NCI-H187 (cell line): ENCODE measurements at regions not wholly inside any gene's neighbourhood (a gene's known extent, or its start where the extent isn't known, plus 50 kb on each side); places are given as distances from the start of the nearest gene placed in this dataset.
A peak's percentile ranks its signal among the peaks of the same experiment; 100 is the strongest.

Source experiments
- DNase-seq, 2 experiments: peaks; one replicate each; lab custom pipeline; 2025; lab: John Stamatoyannopoulos, UW

DNA sequence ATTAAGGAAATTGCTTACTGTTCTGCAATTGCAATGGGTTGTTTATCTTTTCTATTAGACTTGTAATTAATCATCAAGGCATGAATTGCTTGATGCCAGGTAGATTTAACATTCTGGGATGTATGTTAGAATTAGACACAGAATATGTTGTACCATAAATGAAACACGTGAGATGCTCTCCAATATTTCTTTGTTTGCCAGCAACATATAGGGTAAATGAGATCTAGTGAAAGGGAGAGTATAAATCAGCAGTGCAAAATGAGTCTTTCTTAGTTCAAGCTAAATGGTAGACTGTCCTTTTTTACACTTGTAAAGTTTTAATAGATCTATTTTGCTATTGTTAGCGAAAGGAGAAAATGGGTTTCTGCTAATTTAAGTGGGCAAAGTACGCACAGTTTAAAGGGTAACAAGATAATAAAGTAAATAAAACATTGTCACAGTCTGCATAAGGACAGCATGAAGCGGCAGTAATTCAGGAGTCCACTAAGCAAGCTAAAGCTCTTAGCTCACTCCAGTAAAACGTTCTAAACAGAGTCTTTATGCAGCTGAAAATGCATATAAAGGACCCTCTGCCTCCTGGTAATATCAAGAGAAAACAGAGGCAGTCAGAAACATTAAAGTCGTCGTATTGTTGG is 1137.1 kb downstream of the OLFM4 start:
- DNase-seq: no peak

DNA sequence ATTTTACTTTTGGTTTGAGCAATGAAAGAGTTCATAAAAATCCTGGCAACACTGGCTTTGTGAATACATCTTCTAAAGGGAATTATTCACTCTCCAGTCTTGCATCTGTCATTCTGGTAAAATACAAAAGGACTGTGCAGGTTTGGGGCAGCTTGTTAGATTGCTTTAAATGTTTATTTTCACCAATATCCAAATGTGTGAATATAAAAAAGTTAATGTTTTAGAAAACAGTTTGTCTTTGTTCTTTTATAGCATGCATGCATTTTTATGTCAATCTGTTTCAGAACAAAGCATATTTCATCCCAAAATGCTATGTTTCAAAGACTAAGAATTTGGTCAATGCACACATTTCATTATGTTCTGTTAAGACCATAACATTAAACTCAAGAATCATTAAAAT is 1145.4 kb downstream of the OLFM4 start:
- no peak for DNase-seq

DNA sequence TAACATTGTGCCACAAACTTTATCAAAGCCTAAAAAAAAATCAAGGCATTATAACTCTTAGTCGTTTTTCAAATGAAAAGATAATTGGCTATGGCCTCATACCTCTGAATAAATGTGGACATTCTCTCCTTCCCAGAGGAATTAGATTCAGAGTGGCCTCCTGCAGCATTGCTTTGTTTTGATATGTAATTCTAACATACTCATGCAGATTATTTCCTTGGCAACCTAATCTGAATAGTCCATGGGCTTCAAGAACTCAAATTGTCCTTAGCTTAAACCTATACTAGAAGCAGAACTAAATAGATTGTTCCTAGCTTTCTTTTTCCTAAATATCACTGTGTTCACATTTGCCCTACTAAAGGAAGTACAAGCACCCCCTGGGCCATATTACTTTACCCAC is 1146.9 kb downstream of the OLFM4 start:
- no peak for DNase-seq

DNA sequence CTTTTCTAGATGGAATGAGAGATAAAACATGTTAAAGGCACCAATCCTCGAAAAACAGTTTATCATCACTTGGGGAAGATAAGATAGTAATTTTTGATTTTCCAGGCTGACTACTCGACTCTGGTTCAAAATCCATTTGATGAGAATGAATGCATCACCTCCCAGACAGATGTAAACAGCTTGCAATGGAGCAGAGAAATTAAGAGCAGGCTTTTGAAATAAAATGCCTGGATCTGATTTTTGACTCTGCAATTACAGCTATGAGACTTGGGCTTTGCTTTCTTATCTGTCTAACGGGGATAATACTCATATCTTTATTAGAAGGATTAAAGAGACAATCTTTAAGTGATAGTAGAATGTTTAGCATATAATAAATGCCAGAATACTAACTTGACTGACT is 1148.9 kb downstream of the OLFM4 start:
- DNase-seq: no peak

DNA sequence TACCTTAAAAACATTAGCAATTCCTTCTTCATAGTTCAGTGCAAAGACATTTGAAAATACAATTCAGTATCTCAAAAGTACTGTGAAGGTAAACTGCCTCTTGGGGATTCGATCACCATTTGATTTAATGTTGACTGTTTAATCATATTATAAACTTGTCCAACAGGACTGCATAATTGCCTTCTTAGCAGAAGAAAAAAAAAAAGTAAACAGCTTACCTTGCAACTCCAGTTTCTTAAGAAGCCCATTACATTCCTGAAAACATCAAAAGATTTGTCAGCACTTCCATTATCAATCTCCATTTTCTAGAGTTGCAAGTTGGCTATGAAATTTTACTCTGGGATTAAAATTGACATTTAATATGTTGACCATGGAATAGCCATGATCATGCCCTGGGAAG is 1154.6 kb downstream of the OLFM4 start:
- no peak for DNase-seq

DNA sequence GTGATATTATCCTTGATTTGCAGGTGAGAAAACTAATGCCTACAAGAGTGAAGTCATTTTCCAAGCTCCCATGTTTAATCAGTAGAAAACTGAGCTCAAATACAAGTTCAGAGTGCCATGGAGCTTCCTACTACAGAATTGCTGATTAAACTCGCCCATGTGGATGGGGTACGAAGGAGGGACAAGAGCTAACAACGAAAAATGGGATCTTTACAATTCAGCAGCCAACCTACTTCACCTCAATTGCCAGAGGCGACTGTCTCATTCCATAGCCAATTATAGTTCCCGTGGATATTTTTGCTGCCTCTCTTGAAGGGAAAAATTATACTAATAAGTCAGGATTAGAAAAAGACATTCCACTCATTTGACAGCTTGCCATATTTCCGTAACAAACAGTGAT is 1155.1 kb downstream of the OLFM4 start:
- DNase-seq: no peak

DNA sequence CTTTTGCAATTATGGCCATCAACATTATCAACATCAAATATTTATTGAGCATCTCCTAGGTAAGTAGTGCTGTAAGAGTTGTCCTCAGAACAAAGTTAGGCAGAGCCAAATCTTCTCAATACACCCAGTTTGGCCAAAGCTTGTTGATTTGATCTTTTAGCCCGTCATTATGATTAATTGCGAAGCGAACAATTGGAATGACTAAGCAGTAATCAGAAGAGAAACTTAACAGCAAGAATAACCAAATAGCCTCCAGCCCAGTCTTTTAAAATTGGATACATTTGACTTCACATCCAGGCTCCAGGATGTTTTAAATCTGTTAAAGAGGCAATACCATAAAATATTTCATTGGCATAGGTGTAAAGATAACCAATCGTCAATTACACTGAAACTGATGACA is 1156.0 kb downstream of the OLFM4 start:
- DNase-seq: no peak

DNA sequence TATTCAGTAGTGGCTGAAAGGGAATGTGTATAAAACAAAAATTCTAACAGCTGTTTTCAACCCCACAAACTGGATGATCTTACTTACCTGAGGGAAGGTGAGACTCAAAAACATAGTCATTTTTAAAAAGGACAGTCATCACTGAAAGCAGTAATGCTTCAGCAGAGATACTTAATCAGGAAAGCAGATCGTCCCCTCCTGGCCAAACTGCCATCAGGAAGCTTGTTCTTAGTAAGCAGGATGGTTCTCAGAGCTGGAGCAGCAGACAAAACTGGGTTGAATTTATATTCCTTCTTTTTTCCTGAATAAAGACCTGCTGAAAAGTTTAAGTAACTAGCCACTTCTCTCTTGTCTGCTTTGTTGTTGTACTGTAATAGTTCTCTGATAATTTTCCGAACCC is 1156.5 kb downstream of the OLFM4 start:
- no peak for DNase-seq

DNA sequence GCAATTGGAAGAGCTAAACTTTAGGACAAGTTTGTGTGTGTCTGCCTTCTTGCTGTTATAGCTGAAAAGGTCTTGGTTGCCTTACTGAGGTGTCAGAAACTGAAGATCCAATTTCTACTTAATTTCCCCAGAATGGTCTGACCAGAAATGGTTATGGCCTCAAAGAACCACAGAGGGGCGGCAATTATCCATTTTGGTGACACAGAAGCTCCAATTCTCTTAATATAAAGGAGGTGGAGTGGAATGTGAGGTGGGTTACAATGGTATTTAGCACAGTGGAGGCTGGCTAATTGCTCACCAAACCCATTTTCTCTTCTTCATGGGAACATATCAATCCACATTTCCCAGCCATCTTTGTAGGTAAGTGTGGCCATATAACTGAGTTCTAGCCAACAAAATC is 1157.2 kb downstream of the OLFM4 start:
- DNase-seq: no peak

DNA sequence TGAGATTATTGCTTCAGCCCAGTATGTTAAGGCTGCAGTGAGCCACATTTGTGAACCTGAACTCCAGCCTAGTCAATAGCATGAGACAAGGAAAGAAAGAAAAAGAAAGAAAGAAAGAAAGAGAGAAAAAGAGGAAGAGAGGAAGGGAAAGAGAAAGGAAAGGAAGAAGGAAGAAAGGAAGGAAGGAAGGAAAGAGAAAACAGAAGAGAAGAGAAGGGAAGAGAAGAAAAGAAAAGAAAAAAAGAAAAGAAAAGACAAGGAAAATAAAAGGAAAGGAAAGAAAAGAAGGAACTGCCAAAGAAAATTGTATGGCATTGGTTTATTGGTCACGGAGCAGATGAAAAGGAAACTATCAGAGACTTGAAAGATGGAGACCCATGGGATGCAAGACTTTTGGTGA is 1158.8 kb downstream of the OLFM4 start:
- no peak for DNase-seq

DNA sequence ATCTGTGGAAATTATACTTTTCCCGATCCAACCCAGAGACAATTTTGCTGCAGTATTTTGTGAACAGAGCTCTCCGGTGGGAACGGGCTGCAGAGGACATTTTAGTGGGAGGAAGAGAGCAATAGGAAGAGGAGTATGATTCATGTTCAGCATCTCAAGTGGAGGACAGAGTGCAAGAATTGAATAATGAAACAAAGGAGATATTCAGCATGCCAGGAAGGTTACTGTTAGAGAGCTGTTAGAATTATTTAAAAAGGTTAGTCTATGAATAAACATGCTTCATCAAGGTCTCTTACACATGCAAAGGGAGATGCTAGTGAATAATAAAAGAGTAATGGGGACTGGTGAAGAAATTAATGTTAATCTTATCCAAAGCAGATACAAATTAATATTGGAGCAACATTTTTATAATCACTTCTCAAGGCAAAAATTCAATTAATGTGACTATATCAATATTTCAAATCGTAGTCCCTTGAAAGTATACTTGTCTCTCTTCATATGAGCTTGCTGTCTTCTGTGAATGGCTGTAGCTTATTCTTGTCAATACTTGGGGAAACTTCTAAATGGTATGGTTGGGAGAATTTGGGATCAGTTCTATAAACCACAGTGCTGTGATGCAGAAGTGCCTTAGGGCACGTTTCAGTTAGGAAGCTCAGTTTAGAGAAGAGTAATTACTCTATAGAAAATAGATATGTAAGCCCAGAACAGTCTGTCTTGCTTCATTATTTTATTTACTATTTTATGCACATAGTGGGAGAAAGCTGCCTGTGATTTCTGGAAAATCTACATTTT is 1165.8 kb downstream of the OLFM4 start:
- DNase-seq: no peak

DNA sequence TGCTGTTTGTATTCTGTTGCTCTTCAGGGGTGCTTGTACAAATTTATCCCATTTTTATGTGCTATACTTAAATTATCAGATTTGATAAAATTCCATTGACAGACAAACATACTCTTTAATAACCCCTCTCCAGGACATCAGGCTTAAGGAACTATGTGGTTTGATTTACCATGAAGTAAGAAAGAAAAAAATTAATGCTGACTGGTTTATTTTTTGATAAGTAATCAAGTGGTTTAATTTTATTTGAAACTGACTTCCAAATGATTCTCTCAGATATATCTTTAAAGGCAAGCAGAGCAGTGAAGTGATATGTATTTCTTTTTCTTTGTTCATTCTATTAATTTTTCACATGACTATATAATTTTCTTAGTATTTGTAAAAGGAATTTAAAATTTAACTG is 1168.1 kb downstream of the OLFM4 start:
- no peak for DNase-seq

DNA sequence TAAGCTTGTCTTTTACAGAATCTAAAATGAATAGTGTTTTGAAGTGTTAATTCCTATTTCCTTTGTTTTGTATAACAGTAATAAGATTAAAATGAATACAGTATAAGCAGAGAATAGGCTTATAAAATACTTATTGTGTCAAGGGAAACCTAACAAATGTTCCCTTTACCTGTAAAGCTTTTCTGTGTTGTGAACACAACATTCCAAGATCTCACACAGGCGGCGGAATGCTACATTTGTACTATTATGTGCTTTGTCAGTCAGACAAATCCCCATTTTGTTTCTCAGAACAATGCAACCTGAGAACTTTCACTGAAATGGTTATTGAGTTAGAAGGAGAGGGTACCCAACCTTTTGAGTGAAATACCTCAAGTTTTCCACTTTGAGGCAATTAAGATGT is 1170.3 kb downstream of the OLFM4 start:
- DNase-seq: no peak

DNA sequence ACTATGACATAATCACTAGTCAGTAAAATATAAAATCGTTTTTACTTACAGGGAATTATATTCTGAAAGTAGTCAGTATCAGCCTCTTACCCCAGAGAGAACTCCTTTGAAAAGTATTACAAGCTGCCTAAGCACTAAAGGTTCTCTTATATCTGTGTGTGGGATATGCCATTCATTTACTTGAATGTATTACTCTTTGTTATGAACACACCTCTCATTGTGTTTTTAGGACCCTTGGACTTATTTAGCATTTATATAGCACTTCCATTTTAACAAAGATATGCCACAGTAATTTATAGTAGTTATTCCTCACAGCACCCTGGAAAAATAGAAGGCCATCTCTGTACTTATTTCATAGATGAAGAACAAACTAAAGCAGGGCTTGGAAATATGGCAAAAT is 1178.0 kb downstream of the OLFM4 start:
- no peak for DNase-seq

DNA sequence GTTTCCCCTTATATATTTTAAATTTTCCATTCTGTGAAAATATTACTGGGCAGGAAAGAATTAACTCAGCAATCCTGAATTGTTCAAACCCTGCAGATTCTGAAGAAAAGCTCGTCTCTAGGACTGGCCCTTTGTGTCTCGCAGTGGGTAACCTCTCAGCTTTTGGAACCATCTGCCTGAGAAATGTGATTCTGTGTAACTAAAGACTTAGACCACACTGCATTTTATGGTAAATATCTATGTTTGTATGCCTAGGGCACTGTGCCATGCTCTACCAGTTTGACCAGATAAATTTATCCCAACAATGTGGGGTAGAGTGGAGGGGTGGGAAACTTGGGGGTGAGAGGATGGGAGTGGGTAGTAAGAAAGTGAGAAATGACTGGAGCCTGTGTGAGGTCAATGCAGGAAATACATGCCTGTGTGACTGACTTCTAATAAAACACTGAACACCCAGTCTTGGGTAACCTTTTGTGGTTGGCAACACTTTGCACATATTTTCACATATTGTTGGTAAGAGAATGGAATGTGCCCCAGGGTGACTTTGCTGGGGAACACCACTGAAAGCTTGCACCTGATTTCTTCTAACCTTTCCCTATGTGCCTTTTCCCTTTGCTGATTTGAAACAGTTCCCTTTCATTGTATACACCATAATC is 1181.9 kb downstream of the OLFM4 start:
- no peak for DNase-seq

DNA sequence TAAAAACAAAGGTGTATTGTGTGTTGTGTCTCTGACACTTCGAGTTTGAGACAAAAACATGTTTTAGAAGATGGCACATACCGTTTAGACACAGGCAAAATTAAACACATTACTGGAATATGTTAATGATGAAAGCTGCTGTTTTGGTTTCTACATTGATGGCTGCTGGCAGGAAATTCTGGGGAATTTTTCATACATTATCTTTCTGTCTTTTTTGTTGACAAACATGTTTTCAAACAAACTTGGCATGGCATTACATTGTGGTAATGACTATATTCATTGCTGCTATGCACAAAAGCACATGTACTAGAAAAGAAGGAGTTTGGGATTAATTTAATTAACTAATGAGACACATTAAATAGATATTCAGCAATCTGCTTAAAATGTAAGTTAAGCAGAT is 1187.6 kb downstream of the OLFM4 start:
- DNase-seq: no peak

DNA sequence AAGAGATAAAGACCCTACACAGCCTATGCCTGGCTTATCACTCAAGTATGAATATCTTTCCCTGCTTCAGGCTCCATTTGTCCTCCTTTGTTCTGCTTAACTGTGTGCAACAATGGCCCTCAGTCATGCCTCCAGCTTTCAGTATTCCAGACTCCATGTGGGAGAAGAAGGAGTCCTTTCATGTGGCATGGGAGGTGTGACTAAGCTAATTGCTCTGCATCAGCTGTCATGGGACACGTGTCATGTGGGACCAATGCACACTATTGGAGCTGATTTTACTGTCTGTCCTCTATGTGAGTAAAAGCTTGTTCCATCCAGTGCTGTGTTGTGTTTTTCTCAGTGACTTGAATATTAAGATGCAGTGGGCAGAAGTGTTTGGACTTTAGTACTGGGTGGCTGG is 1198.3 kb downstream of the OLFM4 start:
- DNase-seq: no peak

DNA sequence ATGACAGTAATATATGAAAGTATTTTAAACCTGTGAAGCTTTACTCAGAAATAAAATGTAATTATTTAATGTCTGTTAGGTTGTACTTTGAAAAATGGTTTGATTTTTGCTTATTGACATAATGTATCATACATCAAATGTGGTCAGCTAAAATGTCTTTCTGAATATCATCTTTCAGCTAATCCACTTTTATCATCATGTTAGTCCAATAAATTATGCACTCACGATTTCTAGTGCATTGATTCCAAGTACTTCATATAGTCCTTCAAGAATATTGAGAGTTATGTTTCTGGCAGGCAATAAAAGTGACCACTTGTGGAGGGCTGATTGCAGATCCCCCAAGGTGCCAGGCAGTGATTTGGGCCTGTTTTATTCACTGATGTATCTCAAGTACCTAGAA is 1204.1 kb downstream of the OLFM4 start:
- DNase-seq: peak; percentile 49 to 61

DNA sequence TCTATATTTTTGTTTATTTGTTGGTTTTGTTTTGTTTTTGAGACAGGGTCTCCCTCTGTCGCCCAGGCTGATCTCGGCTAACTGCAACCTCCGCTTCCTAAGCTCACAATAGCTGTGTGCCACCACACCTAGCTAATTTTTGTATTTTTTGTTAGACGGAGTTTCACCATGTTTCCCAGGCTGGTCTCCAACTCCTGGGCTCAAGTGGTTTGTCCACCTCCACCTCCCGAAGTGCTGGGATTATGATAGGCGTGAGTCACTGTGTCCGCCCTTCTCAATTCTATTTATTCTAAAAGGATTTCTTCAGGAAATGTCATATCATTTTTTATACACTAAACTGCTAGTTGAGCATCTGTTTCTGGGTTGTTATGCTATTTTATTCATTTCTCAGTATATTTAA is 1206.0 kb downstream of the OLFM4 start:
- DNase-seq: no peak

DNA sequence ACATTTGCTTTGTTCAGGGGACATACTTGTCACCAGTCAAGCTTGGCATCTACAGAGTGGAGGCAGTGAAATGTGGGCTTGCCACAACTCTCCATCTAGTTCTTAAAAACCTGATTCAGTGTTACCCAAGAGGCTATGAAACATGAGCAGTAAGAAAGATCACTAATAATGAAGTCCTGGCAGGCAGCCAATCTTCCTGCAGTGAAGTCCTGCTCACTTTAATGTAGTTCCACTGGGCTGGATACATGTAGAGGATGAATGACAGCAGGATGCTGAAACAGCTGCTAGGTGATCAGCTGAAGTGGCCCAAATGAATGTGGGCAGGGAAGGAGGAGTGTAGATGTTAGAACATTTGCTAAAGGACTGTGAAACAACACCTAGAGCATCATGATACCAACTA is 1213.1 kb downstream of the OLFM4 start:
- DNase-seq: peak; percentile 91 to 94

DNA sequence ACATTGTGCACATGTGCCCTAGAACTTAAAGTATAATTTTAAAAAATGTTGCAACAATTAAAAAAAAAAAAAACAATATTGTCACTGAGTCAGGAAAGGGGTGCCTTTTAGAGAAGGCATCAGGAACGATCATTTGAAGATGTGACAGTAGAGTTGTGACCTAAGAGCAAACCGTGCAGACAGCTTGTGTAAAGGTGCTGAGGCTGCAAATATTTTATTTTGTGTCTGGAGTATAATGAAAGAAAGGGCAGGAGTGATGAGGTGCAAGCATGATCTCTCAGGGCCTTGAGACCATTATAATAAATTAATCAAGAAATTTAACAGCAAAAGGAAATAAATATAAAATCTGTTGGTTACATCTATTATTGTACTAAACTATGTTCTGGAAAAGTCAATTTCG is 1219.7 kb downstream of the OLFM4 start:
- DNase-seq: no peak

DNA sequence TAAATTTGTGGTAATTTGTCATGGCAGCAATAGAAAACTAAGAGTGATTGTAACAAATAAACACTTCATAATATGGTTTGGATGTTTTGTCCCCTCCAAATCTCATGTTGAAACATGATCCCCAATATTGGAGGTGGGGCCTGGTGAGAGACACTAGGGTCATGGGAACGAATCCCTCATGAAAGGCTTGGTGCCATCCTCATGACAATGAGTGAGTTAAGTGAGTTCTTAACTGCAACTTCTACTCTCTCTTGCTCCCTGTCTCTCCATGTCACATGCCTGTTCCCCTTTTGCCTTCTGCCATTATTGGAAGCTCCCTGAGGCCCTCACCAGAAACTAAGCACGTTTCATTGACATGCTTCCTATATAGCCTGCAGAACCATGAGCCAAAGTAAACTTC is 1233.2 kb downstream of the OLFM4 start:
- DNase-seq: no peak

DNA sequence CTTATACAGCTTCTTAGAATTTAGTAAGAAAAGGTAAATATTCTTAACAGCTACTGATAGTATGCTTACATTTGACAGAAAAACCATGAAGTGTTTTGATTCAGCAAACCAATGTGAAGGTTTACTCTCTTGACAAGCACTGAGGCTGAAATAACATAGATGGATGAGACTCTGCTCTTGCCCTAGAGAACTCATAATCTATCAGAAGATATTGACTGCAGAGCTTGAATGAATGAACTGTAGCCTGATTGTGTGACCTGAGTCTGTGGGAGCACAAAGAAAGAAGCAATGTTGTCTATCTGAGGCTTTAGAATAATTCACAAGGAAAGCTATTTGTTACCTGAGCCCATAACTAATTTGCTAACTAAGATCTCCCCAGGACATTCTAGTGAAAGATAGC is 1235.3 kb downstream of the OLFM4 start:
- DNase-seq: no peak
